ENCODE measurements at regions not wholly inside any gene's neighbourhood (a gene's known extent, or its start where the extent isn't known, plus 50 kb on each side); places are given as distances from the start of the nearest gene placed in this dataset.

DNA sequence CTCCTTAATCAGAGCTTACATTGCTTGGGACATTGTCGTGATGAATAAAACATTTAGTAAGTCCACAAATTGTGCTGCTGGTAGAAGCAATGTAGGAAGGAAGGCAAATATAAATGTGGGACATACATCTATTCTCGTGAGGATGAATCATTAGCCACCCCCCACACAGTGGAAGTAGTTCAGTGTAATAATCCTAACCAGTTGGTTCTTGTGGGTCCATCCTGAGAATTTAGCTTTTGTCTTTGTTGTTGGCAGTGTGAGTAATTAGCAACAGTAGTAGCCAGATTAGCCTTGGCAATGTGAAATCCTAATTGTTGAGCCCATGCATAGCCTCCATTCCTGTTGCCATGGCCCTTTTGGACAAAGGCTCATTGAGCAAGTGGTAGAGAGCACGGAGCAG lies 532.1 kb downstream of the FBXO15 start:
- no peak for DNase-seq (ENCODE audit: low spot score)

DNA sequence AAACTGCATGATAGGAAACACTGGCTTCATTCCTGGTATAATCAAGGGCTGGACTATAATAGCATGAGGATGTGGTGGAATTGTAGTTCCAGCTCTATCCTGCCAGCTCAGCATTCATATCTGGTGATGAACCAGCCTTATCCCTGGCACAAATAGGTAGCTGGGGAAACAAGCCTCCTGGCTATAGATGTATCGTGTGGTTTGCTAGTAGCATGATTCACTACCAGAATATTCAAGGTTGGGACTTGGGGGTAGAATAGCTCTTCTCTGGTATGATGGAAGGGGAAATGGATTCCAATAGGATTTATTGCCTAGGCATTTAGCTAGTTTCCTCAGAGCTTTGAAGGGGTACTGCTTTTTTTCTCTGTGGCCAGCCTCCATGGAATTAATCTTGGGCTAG lies 532.8 kb downstream of the FBXO15 start:
- Histone ChIP-seq H3K9me3 (ENCODE audit: low read depth, low read length, poor library complexity, severe bottlenecking) (no peaks in the 10 kb centered on the region), H3K27ac (ENCODE audit: low read depth, low read length, poor library complexity, severe bottlenecking) (no peak overlapping the region), H3K4me3 (ENCODE audit: low read depth, low read length, poor library complexity, severe bottlenecking) (no peak overlapping the region), H3K27me3 (replicated peaks; ENCODE audit: insufficient read depth, low read depth, low read length, poor library complexity) (no peaks in the 10 kb centered on the region), H3K4me1 (ENCODE audit: insufficient read depth, low read length, poor library complexity, severe bottlenecking) (no peaks in the 10 kb centered on the region), H3K36me3 (ENCODE audit: insufficient read depth, low read length, poor library complexity, severe bottlenecking) (no peaks in the 10 kb centered on the region)
- no TSS peak for BruUV-seq (replicated peaks)
- CTCF ChIA-PET = no interaction called here
- TF ChIP-seq, protein P1, sequence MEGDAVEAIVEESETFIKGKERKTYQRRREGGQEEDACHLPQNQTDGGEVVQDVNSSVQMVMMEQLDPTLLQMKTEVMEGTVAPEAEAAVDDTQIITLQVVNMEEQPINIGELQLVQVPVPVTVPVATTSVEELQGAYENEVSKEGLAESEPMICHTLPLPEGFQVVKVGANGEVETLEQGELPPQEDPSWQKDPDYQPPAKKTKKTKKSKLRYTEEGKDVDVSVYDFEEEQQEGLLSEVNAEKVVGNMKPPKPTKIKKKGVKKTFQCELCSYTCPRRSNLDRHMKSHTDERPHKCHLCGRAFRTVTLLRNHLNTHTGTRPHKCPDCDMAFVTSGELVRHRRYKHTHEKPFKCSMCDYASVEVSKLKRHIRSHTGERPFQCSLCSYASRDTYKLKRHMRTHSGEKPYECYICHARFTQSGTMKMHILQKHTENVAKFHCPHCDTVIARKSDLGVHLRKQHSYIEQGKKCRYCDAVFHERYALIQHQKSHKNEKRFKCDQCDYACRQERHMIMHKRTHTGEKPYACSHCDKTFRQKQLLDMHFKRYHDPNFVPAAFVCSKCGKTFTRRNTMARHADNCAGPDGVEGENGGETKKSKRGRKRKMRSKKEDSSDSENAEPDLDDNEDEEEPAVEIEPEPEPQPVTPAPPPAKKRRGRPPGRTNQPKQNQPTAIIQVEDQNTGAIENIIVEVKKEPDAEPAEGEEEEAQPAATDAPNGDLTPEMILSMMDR (conservative IDR thresholded peaks at IDR 0.05; ENCODE audit: low read depth, low read length) = no peak
- no peak for TF ChIP-seq EZH2 (IDR thresholded peaks at IDR 0.05; ENCODE audit: borderline replicate concordance, low read depth, low read length, poor library complexity, severe bottlenecking)
- no peak for DNase-seq (ENCODE audit: low spot score)
- intact Hi-C loops (cut with micrococcal nuclease; ENCODE audit: unreplicated experiment) = no loop called here
- POLR2A ChIA-PET (ENCODE audit: low non-redundant PET) = no interaction called here

More for the DNA sequence above, 532.1 kb downstream of the FBXO15 start:
- no peaks in the 10 kb centered on the region for H3K4me1 ChIP-seq (ENCODE audit: insufficient read depth, low read length, poor library complexity, severe bottlenecking)
- ChIA-PET POLR2A (ENCODE audit: low non-redundant PET) (no interaction called here), CTCF (no interaction called here)
- intact Hi-C loops (cut with micrococcal nuclease; ENCODE audit: unreplicated experiment) = no loop called here
- no peaks in the 10 kb centered on the region for H3K27me3 ChIP-seq (replicated peaks; ENCODE audit: insufficient read depth, low read depth, low read length, poor library complexity)
- TF ChIP-seq, protein P1 (conservative IDR thresholded peaks at IDR 0.05; ENCODE audit: low read depth, low read length) = no peak
- TF ChIP-seq EZH2 (IDR thresholded peaks at IDR 0.05; ENCODE audit: borderline replicate concordance, low read depth, low read length, poor library complexity, severe bottlenecking) = no peak
- no TSS peak for BruUV-seq (replicated peaks)
- no peaks in the 10 kb centered on the region for H3K9me3 ChIP-seq (ENCODE audit: low read depth, low read length, poor library complexity, severe bottlenecking)
- H3K4me3 ChIP-seq (ENCODE audit: low read depth, low read length, poor library complexity, severe bottlenecking) = no peak overlapping the region
- no peaks in the 10 kb centered on the region for H3K36me3 ChIP-seq (ENCODE audit: insufficient read depth, low read length, poor library complexity, severe bottlenecking)
- no peak overlapping the region for H3K27ac ChIP-seq (ENCODE audit: low read depth, low read length, poor library complexity, severe bottlenecking)

DNA sequence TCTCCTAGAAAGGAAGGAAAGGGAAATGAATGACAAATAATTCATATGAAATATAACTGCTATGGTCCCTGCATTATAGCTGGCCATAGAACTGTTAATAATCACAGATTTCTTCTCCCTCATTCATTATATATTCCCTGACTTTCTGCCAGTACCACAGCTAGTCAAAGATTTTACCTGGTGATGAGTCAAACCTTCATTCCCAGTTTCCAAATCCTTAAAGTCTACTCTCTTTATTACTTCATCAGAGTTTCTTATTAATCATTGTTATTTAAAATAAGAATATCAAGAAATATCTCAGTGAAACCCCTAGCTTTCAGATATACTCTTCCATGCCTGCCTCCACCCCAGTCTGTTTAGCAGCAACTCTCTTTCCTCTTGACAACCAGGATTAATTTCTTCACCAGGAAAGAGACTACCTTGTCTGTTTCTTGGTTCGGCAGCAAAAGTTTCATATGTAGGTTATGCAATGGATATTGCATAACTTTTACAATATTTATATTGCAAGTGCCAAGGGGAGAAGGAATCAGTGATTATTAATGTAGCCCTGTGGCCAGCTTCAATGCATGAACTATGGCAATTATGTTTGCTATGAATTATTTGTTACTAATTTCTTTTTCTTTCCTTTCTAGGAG lies 533.8 kb downstream of the FBXO15 start:
- no peaks in the 10 kb centered on the region for H3K27me3 ChIP-seq (replicated peaks; ENCODE audit: insufficient read depth, low read depth, low read length, poor library complexity)
- no peaks in the 10 kb centered on the region for H3K9me3 ChIP-seq (ENCODE audit: low read depth, low read length, poor library complexity, severe bottlenecking)
- ChIA-PET POLR2A (ENCODE audit: low non-redundant PET) (no interaction called here), CTCF (no interaction called here)
- no peaks in the 10 kb centered on the region for H3K4me1 ChIP-seq (ENCODE audit: insufficient read depth, low read length, poor library complexity, severe bottlenecking)
- no peaks in the 10 kb centered on the region for H3K36me3 ChIP-seq (ENCODE audit: insufficient read depth, low read length, poor library complexity, severe bottlenecking)
- no TSS peak for BruUV-seq (replicated peaks)
- no peak overlapping the region for H3K4me3 ChIP-seq (ENCODE audit: low read depth, low read length, poor library complexity, severe bottlenecking)
- TF ChIP-seq, protein P1 (conservative IDR thresholded peaks at IDR 0.05; ENCODE audit: low read depth, low read length) = no peak
- TF ChIP-seq EZH2 (IDR thresholded peaks at IDR 0.05; ENCODE audit: borderline replicate concordance, low read depth, low read length, poor library complexity, severe bottlenecking) = no peak
- no peak overlapping the region for H3K27ac ChIP-seq (ENCODE audit: low read depth, low read length, poor library complexity, severe bottlenecking)
- no peak for DNase-seq (ENCODE audit: low spot score)
- intact Hi-C loops (cut with micrococcal nuclease; ENCODE audit: unreplicated experiment) = no loop called here

Measured in A673 (cell line).